Uterus (tissue), 3 donors: ENCODE measurements at regions not wholly inside any gene's neighbourhood (a gene's known extent, or its start where the extent isn't known, plus 50 kb on each side); places are given as distances from the start of the nearest gene placed in this dataset.

ENCODE experiments used
- DNase-seq, 2 donors: peaks; one replicate each; pipeline ENCODE4 v3.0.0-alpha.2; 2019 to 2020
- H3K27ac ChIP-seq, 2 donors: fragments of 200-600 bp; sonication (generic); 1 replicate in 1 of 2; 2 replicates in 1 of 2; pipeline ENCODE4 v1.5.1; 2016 to 2018
- H3K27me3 ChIP-seq, 2 donors: fragments of 200-600 bp; sonication (generic); one replicate each; pipeline ENCODE4 v1.5.1; 2018 to 2019; ENCODE audit warnings: control low read depth in 1 of 2
- H3K36me3 ChIP-seq, 2 donors: fragments of 200-600 bp; sonication (generic); one replicate each; pipeline ENCODE4 v1.5.1; 2019; ENCODE audit warnings: control low read depth in 1 of 2
- H3K4me1 ChIP-seq, 2 donors: fragments of 200-600 bp; sonication (generic); one replicate each; pipeline ENCODE4 v1.5.1; 2018 to 2019; ENCODE audit warnings: control low read depth in 1 of 2
- H3K4me3 ChIP-seq, 2 donors: fragments of 200-600 bp; sonication (generic); 1 replicate in 1 of 2; 2 replicates in 1 of 2; pipeline ENCODE4 v1.5.1; 2018 to 2019; ENCODE audit warnings: mild to moderate bottlenecking in 1 of 2
- H3K9me3 ChIP-seq, 2 donors: fragments of 200-600 bp; sonication (generic); one replicate each; pipeline ENCODE4 v1.5.1; 2019; ENCODE audit warnings: control low read depth in 1 of 2
- CTCF ChIP-seq, 4 experiments: fragments of 200-600 bp in 2 of 4; fragments of 450-650 bp in 2 of 4; sonication (generic) in 2 of 4; IDR thresholded peaks; one replicate each; pipeline ENCODE4 v1.5.1; 2016 to 2019; ENCODE audit warnings: antibody characterized with exemption in 4 of 4, mild to moderate bottlenecking in 2 of 4, moderate library complexity in 1 of 4
- POLR2A ChIP-seq, 2 donors: fragments of 450-650 bp; IDR thresholded peaks; one replicate each; pipeline ENCODE4 v1.6.1; 2016; ENCODE audit warnings: antibody characterized with exemption in 2 of 2, mild to moderate bottlenecking in 1 of 2, moderate library complexity in 1 of 2
- intact Hi-C: fragments of 100-400 bp; cut with DNase I; formaldehyde crosslinking; loops from one replicate; pipeline ENCODE4 v1.15.1; 2023; ENCODE audit warnings: low total_unique reads
- donor health status: DM: yes; HTN: yes; CAD: no.

- no peaks in the 10 kb centered on the region for H3K27me3 ChIP-seq
- no peak overlapping the region for H3K27ac ChIP-seq
- intact Hi-C loops, result no loop called here
- no peak for DNase-seq
- H3K4me1 ChIP-seq, result no peaks in the 10 kb centered on the region
- H3K9me3 ChIP-seq, result no peaks in the 10 kb centered on the region
- H3K4me3 ChIP-seq, result no peak overlapping the region
- TF ChIP-seq POLR2A (IDR thresholded peaks at IDR 0.05) (no peak), CTCF (IDR thresholded peaks at IDR 0.05) (no peak)
- H3K36me3 ChIP-seq, result no peaks in the 10 kb centered on the region
Measured at GRCh38 chr14:81655423-81656314, 122.0 kb upstream of the SEL1L start.

GRCh38 chr14:81656811-81657210, 123.2 kb upstream of the SEL1L start:
- intact Hi-C loops, result no loop called here
- Histone ChIP-seq H3K4me1 (no peaks in the 10 kb centered on the region), H3K4me3 (no peak overlapping the region), H3K27ac (peak overlapping the region in 1 of 2 donors; percentile 10), H3K36me3 (no peaks in the 10 kb centered on the region), H3K9me3 (no peaks in the 10 kb centered on the region), H3K27me3 (no peaks in the 10 kb centered on the region)
- DNase-seq, result no peak
- TF ChIP-seq CTCF (IDR thresholded peaks at IDR 0.05) (no peak), POLR2A (IDR thresholded peaks at IDR 0.05) (no peak)

GRCh38 chr14:81662066-81662465, 128.4 kb upstream of the SEL1L start:
- H3K4me3 ChIP-seq, result no peak overlapping the region
- DNase-seq, result no peak
- H3K9me3 ChIP-seq, result no peaks in the 10 kb centered on the region
- no peaks in the 10 kb centered on the region for H3K4me1 ChIP-seq
- no peaks in the 10 kb centered on the region for H3K36me3 ChIP-seq
- TF ChIP-seq CTCF (IDR thresholded peaks at IDR 0.05), result no peak
- no peak for TF ChIP-seq POLR2A (IDR thresholded peaks at IDR 0.05)
- intact Hi-C loops, result no loop called here
- H3K27me3 ChIP-seq, result no peaks in the 10 kb centered on the region
- no peak overlapping the region for H3K27ac ChIP-seq

- DNase-seq, result no peak
- intact Hi-C loops, result no loop called here
- no peak for TF ChIP-seq POLR2A (IDR thresholded peaks at IDR 0.05)
- no peak for TF ChIP-seq CTCF (IDR thresholded peaks at IDR 0.05)
- Histone ChIP-seq H3K9me3 (no peaks in the 10 kb centered on the region), H3K27ac (no peak overlapping the region), H3K27me3 (no peaks in the 10 kb centered on the region), H3K36me3 (no peaks in the 10 kb centered on the region), H3K4me3 (no peak overlapping the region), H3K4me1 (no peaks in the 10 kb centered on the region)
Measured at GRCh38 chr14:81662570-81663197, 129.0 kb upstream of the SEL1L start.

GRCh38 chr14:81668626-81669274, 135.1 kb upstream of the SEL1L start:
- DNase-seq, result no peak
- H3K36me3 ChIP-seq, result no peaks in the 10 kb centered on the region

More at GRCh38 chr14:81668626-81669274, 135.1 kb upstream of the SEL1L start:
- intact Hi-C loops, result no loop called here
- H3K27me3 ChIP-seq, result no peaks in the 10 kb centered on the region
- TF ChIP-seq POLR2A (IDR thresholded peaks at IDR 0.05) (no peak), CTCF (IDR thresholded peaks at IDR 0.05) (no peak)
- H3K4me3 ChIP-seq, result no peak overlapping the region
- no peaks in the 10 kb centered on the region for H3K4me1 ChIP-seq
- no peaks in the 10 kb centered on the region for H3K9me3 ChIP-seq
- H3K27ac ChIP-seq, result no peak overlapping the region
